Right renal pelvis (tissue), 4 donors: ENCODE measurements at regions not wholly inside any gene's neighbourhood (a gene's known extent, or its start where the extent isn't known, plus 50 kb on each side); places are given as distances from the start of the nearest gene placed in this dataset.

Experiments used
- DNase-seq, 4 donors: peaks; one replicate each; pipeline ENCODE4 v3.0.0-alpha.2; 2013; ENCODE audit warnings: low read depth in 4 of 4, low spot score in 3 of 4, missing footprints in 1 of 4

DNA sequence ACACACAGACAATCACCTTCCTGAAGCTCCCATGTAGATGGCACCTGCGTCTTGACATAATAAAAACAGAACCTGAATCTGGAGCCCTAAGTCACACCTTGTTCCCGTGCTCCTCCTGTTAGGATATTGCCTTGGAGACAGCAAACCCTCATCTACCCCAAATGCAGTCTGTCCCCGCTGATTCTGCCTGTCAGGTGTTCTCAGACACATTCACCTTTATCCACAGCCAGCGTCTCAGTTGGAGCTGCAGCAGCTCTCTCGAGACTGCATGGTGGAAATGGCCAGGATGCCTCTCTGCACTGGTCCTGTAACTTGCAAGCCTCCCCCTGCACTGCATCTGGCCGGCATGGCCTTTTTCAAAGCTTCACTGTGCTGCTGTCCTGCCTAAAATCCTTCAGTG is 218.0 kb upstream of the ZNF32 start:
- no peak for DNase-seq

DNA sequence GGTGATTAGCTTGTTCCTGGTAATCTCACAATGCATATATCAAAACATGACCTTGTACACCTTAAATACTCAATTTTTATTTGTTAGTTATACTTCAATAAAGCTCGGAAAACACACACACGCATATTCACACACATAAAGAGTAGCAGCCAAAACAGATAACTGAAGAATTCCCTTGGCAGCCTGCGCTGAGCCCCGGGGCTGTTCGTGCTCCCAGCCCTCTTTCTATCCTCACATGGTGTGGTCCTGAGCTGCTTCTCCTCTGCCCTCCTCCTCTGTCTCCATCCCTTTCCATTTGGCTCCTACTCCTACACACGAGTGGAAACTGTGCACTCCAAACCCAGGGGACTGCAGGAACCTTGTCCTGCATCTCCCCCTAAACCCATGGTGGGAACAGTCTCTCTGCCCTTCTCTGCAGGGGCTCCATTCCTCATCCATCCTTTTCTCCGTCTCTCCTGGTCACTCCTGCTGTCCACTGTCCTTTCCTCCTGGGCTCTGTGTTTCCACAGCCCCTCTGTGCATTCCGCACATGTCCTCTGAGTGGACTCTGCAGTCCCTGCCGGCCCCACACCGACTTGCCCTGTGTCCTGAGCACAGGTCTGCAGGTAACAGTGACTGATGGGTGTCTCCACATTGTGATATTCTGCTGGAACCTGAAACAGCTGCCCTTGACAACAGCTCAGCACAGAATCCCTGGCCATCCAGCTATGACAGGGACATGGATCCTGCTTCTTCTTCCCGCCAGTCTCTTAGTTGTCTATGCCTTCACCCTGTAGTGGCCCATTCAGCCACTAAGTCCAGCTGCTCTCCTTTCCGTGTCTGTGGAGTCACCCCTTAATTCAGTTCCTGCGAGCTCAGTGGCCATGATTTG is 216.8 kb upstream of the ZNF32 start:
- DNase-seq, result no peak

DNA sequence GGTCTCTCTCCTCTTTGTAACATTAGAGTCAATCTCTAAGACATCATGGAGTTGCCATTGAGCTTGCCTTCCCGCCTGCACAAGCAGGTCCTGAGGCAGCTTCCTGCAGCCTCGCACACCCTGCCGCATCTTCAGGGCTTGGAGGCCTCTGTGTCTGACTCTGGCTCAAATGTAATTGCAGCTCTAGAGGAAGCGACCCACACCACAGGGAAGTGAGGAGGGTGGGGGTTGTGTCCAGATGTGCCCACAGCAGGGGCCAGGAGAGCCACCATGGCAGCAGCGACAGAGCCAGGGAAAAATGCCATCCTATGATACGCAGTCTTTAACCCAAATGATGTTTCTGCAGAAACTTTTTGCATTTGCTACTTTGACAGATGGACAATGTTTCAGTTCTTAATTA is 216.0 kb upstream of the ZNF32 start:
- DNase-seq, result no peak

DNA sequence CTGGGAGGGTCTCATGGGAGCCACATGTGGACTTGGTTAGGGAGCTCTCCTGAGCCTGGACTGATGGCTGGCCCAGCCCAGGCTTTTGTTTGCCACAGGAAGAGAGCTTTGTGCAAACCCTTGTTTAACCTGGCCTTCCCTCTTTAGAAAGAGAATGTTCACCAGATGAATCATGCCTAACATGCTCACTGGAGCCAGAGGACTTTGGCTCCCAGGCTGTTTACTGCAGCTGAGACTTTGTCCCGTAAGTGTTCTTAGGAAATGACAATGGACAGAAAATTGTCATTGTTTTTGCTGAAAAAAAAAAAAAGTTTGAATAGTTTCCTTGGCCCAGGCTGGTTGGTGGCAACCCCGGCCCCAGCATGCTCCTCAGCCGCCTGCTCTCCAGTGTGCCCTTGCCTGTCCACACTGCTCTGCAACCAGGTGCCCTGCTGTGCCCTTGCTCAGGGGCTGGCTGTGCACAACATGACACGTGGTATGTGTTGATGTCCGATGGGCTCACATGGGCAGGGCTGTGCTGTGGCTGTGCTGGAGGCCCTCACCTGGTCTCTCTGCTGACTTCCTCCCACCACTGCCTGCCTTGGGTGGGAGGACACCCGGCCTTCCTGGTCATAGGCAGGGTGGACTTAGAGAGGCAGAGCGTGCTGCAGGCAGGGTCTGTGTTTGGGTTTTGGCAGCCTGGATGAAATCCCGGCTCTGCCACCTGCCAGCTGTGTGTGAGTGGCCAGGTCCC is 215.3 kb upstream of the ZNF32 start:
- no peak for DNase-seq

DNA sequence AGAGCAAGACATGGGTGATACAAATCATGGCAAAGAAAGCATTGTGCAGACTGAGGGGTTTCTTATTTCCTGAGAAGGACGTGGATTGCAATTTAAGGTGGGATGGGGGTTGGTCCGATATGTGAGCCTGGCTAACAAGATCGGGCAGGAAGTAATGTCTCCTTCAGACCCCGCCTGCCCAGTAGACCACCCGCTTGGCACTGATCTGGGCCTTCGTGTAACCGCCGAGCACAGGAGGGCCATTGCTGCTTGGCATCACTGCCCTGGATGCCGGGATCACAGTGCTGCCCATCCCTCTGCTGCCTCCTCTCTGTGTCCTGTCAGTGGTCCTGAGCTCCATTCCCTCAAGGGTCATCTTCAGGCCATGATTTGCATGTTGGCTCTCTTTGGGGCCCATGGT is 214.6 kb upstream of the ZNF32 start:
- no peak for DNase-seq

DNA sequence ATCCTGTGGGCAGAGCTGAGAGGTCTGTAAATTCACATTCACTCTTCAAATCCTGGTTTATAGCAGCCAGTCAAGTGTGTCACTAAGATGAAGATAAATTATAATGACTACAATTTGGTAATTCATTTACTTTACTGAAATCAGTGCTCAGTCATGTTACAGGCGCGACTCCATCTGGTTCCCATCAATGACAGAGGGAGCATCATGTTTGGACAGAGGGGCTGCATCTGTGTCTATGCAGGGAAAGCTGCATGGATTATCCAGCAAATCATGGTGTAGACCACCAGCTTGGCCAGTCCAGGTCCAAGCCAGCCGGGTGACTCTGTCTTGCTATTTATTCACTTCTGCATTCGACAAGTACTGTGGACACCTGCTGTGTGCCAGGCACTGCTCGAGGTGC is 214.1 kb upstream of the ZNF32 start:
- no peak for DNase-seq

DNA sequence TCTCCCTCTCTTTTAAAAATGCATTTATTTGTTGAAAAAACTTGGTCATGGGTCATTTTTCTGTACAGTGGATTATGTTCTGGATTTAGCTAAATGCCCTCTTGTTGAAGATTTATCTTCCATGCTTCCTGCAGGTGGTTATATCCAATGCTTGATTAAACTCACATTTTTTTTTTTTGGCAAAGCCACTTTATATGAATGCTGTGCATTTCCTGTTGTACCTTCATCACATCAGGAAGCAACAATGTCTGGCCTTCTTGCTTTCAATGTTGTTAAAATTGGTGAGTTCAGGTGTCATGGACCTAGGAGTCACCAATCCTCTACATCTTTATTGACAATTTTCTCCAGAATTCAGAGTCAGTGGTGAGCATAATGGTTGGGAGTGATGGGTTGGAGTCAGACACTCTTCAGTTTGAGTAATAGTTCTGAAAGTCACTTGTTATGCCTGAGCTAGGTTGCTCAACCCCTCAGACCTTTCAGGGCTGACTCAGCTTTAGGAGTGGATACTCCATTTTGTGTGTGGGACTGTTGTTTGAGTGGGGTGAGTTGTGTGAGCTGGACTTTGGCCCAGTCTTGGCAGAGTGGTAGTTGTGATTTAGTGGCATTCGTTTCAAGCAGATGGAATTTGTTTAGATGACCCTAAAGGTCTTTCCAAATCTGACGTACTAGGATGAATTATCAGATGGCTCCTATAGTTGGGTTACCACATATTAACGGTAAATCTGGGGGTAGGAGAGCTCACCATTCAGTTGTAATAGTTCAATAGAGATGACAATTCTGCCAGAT is 213.5 kb upstream of the ZNF32 start:
- DNase-seq, result no peak

DNA sequence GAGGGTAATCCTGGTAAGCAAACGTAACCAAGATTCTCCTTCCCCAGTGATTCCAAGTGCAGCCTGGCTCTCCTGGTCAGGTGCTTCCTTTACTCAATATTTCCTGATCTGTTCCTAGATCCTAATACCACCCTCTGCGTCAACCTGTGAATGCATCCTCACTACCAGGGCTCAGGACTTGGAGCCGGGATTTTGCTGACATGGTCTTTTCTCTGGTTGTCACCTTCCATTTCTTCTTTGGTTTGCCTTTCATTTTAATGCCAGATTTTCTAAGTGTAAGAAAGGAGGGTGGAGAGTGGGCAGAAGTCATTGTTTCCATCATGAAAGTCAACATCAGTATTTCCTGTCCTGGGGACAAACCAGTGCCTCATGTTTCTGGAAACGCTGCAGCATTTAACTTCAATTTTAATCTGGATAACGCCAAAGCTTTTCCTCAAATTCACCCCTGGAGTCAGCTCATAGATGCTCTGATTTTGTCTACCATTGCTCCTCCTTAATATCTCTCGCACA is 210.4 kb upstream of the ZNF32 start:
- DNase-seq, result no peak

DNA sequence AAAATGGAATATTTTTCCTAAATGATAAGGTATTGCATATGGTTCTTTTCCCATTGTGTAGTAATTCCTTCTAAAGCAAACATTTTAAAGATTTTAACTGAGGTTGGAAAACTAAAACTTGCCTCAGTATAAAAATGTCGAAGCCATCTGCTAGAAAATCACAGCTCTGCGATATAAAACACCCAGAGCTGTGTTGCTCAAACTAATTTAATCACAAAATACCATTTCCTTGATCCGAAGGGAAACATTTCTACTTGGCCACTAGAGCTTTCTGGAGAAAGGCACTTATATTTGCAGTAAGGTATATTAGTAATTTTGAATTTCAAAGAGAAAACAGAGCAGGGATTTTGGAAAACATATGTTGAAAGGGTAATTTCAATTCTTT is 209.2 kb upstream of the ZNF32 start:
- no peak for DNase-seq

DNA sequence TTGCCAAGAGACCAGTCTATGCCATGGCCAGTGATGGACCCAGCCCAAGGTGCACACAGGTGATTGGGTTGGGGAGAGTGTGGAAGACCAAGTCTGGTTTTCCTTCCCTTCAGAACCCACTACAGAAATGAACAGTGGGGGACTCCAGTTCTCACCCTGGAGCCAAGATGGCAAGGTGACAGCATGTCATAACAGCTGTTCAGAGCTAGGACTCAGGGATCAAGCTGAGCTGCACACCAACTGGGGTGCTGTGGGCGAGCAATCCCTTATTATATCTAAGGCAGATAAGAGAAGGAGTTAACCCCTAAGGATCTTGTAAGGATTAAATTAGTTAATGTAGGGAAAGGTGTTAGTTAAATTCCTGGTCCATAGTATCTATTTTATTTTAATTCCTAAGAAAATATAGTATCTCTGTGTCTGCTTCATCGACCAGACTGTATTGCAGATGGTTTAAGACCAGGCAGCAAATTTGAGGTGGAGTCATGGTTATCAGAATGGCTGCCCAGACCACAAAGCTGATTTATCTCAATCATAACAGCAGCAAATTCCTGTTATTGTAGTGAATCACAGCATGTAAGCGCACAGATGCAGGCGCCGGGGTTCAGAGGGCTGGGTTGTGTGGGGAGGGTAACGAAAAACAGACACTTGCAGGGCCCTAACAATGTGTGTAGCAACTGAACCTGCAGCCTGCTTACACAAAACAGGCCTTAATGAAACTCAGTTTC is 208.7 kb upstream of the ZNF32 start:
- DNase-seq, result no peak

DNA sequence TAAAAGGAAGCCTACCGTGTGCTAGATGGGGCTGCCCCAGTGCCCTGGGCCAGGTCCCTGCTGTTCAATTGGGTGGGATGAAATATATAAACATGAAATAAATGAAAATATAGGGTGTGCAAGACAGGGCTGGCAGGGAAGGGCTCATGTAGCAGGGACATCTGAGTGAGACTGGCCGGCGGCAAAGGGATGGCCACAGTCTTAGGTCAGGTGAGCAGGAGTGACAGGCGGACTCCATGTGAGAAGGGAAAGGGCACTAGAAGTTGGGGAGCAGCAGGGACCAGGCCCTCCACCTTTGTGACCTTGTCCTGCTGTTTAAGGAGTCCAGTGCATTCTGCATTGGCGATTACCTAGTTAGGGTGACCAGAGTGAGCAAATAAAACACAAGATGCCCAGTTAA is 207.6 kb upstream of the ZNF32 start:
- DNase-seq, result no peak

DNA sequence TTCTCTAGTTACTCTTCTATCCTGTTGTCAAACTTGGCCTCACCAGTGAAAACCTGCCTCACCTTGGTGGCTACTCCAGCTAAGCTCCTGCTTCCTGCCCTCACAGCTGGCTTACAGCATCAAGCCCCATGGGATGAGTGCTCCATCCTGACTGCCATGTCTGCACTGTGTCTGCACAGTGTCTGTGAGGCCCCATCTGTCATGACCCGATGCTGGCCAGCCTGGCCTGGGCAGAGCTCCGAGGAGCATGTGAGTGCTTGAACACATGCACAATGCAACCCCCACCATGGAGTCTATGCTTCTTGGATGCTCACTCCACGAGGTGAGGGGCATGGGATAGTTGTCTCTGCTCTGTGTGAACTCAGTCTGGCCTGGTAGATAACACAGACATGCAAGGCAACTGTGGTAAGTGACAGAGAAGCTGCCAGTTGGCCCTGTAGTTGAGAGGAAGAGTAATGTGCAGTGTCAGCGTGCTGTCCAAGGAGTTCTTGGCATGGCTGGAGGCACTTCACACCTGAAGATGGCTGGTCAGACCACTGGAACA is 207.1 kb upstream of the ZNF32 start:
- no peak for DNase-seq

DNA sequence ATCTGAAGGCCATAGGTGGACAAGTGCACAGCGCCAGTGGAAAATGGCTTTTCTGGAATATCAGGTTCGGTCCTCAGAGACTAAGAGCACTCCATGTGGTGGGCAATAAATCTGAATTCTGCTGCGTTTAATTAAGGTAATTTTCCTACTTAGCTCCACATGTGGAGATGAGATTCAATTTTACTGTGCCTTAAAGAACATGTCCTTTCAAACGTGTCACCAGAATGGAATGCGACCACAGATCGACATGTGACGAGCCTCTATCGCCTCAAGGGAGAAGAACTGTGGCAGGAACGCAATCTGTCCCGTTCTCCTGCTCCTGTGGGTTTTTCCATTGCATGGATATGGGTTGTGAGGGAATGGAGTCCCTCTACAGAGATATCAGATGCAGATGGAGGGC is 205.3 kb upstream of the ZNF32 start:
- no peak for DNase-seq

DNA sequence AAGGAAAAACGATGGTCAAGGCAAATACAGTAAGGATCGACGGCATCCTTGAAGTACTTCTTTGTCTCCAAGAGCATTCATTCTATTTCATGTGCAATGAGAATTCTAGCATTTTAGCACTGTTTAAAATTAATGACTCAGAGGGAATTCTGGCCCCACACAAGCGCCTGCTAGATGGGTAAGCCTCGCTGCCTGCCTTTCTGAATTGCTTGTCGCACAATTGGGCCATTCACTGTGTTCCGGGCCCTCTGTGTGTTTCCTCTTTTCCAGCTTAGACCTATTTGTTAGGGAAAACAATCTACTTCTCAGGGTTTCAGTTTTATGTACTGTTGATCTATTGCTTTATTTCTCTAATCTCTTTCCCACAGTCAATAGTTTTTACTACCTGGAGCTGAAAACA is 204.7 kb upstream of the ZNF32 start:
- no peak for DNase-seq

DNA sequence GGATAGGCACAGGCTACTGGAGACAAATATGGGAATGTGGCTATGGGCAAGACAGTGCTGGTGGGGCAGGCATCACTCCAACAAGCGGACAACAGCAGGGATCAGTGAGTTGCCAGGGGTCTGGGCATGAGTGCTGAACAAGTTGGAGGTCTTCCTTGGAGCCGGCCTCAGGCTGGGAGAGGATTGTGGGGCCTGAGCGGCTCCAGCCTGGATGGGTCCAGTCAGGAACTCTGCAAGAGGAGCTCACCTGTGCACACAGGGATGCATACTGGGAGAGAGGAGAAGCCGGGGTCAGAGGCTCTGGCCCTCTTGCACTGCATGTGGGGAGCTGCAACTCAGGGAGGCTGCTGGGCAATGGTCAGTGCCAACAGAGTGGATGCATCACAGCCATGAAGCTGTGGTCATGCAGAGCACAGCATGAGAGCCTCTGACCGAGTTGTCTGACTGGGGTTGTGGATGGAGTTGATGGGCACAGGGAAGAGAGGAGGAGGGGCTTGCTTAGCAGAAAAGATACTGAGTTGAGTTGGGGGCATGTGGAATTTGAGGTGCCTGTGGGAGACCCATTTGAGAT is 204.0 kb upstream of the ZNF32 start:
- no peak for DNase-seq

DNA sequence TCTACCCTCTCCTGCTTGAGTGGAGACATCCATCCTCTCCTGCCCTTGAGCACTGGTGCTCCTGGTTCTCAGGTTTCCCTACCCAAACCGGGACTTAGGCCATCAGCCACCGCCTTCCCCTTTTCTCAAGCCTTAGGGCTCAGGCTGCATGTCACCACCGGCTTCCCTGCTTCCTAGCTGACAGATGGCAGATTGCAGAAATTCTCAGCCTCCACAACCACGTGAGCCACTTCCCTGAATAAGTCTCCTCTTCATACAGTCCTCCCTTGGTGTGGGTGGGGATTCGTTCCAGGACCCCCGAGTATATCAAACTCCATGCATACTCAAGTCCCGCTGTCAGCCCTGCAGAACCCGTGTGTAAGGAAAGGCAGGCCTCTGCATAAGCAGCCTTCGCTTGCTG is 203.5 kb upstream of the ZNF32 start:
- no peak for DNase-seq

DNA sequence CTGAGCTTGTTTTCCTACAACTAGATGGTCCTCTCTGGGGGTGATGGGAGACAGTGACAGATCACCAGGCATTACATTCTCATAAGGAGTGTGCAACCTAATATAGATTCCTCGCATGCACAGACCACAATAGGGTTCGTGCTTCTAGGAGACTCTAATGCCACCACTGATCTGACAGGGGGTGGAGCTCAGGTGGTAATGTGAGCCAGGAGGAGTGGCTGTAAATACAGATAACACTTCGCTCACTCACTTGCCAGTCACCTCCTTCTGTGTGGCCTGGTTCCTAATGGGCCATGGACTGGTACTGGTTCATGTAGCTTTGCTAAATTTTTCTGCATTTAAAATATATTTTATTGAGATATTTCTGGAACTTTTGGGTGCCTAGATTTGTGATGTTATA is 202.3 kb upstream of the ZNF32 start:
- no peak for DNase-seq

DNA sequence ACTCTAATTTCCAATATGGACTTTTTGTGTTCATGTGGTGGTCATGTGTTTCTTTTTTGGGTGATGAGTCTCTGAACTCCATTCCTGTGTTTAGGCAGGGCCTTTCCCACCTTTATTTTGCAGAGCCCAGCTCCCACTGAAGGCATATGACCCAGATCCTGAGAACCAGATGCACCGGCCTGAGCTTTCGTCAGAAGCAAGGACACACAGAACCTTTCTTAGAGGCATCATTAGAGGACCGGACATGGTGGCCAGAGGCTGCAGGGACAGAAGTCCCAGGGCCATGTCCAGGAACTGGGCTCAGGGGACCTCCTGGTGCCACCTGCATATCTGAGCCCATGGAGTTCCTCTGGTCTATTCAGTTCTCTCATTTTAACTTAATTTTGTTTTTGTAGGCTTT is 200.9 kb upstream of the ZNF32 start:
- no peak for DNase-seq

DNA sequence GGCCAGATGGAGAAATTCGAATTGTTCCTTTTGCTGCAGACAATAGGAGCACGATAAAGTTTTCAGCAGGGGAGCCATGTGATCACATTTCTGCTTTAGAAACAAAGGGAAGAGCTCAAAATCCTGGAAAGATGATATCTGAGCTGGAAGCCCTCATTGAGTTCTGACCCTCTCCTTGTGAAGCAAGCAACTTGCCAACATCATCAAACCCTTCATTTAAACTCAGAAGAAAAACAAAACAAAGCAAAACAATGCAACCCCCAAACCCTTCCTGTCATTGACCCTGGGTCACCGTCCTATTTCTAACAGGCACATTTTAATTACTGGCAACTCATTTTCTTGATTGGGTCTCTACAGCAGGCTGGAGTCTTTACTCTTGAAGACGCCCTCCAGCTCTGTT is 198.3 kb upstream of the ZNF32 start:
- no peak for DNase-seq

DNA sequence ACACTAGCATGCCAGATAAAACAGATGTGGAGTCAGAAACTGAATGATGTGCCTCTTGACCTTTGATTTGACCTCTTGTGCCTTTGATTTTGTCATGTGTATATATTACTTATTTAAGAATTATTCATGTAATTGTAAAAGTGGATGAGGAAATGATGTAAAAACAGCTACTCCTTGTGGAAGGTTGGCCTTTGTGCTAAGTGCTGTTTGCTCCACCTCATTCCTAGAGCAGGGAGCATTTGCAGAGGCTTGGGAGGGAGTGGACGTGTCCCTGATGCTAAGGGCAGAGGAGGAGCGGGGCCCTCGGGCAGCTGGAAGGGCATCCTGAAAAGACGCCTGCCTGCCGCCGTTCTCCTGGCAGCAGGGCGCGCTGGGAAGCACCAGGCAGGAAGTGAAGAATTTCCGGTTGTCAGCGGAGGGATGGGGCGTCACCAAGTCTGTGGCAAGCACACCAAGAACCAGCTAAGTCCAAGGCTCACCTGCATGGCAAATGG is 197.6 kb upstream of the ZNF32 start:
- DNase-seq, result no peak
